ENCODE measurements at regions not wholly inside any gene's neighbourhood (a gene's known extent, or its start where the extent isn't known, plus 50 kb on each side); places are given as distances from the start of the nearest gene placed in this dataset.

GRCh38 chr1:222095606-222096475 lies 354.0 kb upstream of the DUSP10 start:
- Histone ChIP-seq H3K4me1 (no peaks in the 10 kb centered on the region), H3K36me3 (no peaks in the 10 kb centered on the region), H3K4me3 (no peak overlapping the region), H3K27me3 (no peaks in the 10 kb centered on the region), H3K27ac (no peak overlapping the region), H3K9me3 (no peaks in the 10 kb centered on the region)
- ATAC-seq (no peak), DNase-seq (no peak)
- intact Hi-C loops (cut with DNase I; ENCODE audit: low total_unique reads): loop anchor here (5.0 kb wide), 1 partner anchor 361 kb away; no protein-coding TSS in a partner anchor
- in situ Hi-C loops (cut with MboI; ENCODE audit: low sequenced_read_pairs in 4 of 4): no loop called here
- TF ChIP-seq, protein P1, sequence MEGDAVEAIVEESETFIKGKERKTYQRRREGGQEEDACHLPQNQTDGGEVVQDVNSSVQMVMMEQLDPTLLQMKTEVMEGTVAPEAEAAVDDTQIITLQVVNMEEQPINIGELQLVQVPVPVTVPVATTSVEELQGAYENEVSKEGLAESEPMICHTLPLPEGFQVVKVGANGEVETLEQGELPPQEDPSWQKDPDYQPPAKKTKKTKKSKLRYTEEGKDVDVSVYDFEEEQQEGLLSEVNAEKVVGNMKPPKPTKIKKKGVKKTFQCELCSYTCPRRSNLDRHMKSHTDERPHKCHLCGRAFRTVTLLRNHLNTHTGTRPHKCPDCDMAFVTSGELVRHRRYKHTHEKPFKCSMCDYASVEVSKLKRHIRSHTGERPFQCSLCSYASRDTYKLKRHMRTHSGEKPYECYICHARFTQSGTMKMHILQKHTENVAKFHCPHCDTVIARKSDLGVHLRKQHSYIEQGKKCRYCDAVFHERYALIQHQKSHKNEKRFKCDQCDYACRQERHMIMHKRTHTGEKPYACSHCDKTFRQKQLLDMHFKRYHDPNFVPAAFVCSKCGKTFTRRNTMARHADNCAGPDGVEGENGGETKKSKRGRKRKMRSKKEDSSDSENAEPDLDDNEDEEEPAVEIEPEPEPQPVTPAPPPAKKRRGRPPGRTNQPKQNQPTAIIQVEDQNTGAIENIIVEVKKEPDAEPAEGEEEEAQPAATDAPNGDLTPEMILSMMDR (IDR thresholded peaks at IDR 0.05 in 4 of 5, conservative IDR thresholded peaks at IDR 0.05 in 1 of 5): peak in 4 of 5 experiments; percentile 32 to 58 (median 50)
- no peak for TF ChIP-seq POLR2A (IDR thresholded peaks at IDR 0.05)

DNA sequence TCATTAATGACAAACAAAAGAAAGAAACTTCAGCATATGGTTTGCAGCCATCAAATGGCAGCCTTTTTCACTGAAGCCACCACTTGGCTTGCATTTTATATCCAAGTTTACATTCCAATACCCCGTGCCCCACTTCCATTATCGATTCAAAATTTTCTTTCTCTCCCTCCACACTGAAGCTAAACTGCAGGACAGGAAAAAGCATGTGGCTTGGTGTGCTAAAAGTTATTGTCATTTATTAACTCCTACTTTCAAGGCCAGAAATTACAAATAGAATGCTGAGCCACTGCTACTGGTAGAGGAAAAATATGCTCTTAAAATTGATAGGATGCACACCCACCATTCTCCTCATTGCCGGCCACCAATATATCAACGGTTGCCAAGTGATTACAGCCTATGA lies 351.6 kb upstream of the DUSP10 start:
- no peaks in the 10 kb centered on the region for H3K27me3 ChIP-seq
- no peak for DNase-seq
- no peak overlapping the region for H3K27ac ChIP-seq
- no peak for ATAC-seq
- TF ChIP-seq POLR2A (IDR thresholded peaks at IDR 0.05): no peak
- TF ChIP-seq, protein P1 (IDR thresholded peaks at IDR 0.05 in 4 of 5, conservative IDR thresholded peaks at IDR 0.05 in 1 of 5): no peak
- in situ Hi-C loops (cut with MboI; ENCODE audit: low sequenced_read_pairs in 4 of 4): no loop called here
- no peak overlapping the region for H3K4me3 ChIP-seq
- no peaks in the 10 kb centered on the region for H3K36me3 ChIP-seq
- no peaks in the 10 kb centered on the region for H3K4me1 ChIP-seq
- intact Hi-C loops (cut with DNase I; ENCODE audit: low total_unique reads): no loop called here
- H3K9me3 ChIP-seq: no peaks in the 10 kb centered on the region

GRCh38 chr1:222090103-222090502 lies 348.2 kb upstream of the DUSP10 start:
- intact Hi-C loops (cut with DNase I; ENCODE audit: low total_unique reads): no loop called here

GRCh38 chr1:222087221-222087920 lies 345.5 kb upstream of the DUSP10 start:
- TF ChIP-seq POLR2A (IDR thresholded peaks at IDR 0.05): no peak
- TF ChIP-seq, protein P1 (IDR thresholded peaks at IDR 0.05 in 4 of 5, conservative IDR thresholded peaks at IDR 0.05 in 1 of 5): no peak
- no peak for DNase-seq
- Histone ChIP-seq H3K9me3 (no peaks in the 10 kb centered on the region), H3K4me3 (no peak overlapping the region), H3K27ac (no peak overlapping the region), H3K36me3 (no peaks in the 10 kb centered on the region), H3K27me3 (no peaks in the 10 kb centered on the region), H3K4me1 (peaks cover 5 to 11% of the 10 kb centered on the region in 2 donors)
- in situ Hi-C loops (cut with MboI; ENCODE audit: low sequenced_read_pairs in 4 of 4): no loop called here
- intact Hi-C loops (cut with DNase I; ENCODE audit: low total_unique reads): no loop called here
- ATAC-seq: no peak

More at GRCh38 chr1:222090103-222090502, 348.2 kb upstream of the DUSP10 start:
- Histone ChIP-seq H3K4me3 (no peak overlapping the region), H3K9me3 (no peaks in the 10 kb centered on the region), H3K27me3 (no peaks in the 10 kb centered on the region), H3K4me1 (peaks cover 5 to 11% of the 10 kb centered on the region in 2 donors), H3K36me3 (no peaks in the 10 kb centered on the region), H3K27ac (no peak overlapping the region)
- in situ Hi-C loops (cut with MboI; ENCODE audit: low sequenced_read_pairs in 4 of 4): no loop called here
- DNase-seq (no peak), ATAC-seq (no peak)
- TF ChIP-seq POLR2A (IDR thresholded peaks at IDR 0.05): no peak
- TF ChIP-seq, protein P1 (IDR thresholded peaks at IDR 0.05 in 4 of 5, conservative IDR thresholded peaks at IDR 0.05 in 1 of 5): no peak
